ENCODE measurements at regions not wholly inside any gene's neighbourhood (a gene's known extent, or its start where the extent isn't known, plus 50 kb on each side); places are given as distances from the start of the nearest gene placed in this dataset.

GRCh38 chr6:100944644-100945043, 63.5 kb upstream of the ASCC3 start:
- Histone ChIP-seq H3K27me3 (ENCODE audit: low read depth) (no peaks in the 10 kb centered on the region), H3K4me3 (no peak overlapping the region), H3K27ac (no peak overlapping the region), H3K9me3 (no peaks in the 10 kb centered on the region), H3K36me3 (no peaks in the 10 kb centered on the region), H3K4me1 (no peaks in the 10 kb centered on the region)
- no peak for DNase-seq
- TF ChIP-seq, protein P1, sequence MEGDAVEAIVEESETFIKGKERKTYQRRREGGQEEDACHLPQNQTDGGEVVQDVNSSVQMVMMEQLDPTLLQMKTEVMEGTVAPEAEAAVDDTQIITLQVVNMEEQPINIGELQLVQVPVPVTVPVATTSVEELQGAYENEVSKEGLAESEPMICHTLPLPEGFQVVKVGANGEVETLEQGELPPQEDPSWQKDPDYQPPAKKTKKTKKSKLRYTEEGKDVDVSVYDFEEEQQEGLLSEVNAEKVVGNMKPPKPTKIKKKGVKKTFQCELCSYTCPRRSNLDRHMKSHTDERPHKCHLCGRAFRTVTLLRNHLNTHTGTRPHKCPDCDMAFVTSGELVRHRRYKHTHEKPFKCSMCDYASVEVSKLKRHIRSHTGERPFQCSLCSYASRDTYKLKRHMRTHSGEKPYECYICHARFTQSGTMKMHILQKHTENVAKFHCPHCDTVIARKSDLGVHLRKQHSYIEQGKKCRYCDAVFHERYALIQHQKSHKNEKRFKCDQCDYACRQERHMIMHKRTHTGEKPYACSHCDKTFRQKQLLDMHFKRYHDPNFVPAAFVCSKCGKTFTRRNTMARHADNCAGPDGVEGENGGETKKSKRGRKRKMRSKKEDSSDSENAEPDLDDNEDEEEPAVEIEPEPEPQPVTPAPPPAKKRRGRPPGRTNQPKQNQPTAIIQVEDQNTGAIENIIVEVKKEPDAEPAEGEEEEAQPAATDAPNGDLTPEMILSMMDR (IDR thresholded peaks at IDR 0.05): no peak
- no peak for ATAC-seq
- intact Hi-C loops (cut with DNase I): no loop called here

GRCh38 chr6:100946021-100946540, 65.0 kb upstream of the ASCC3 start:
- Histone ChIP-seq H3K27me3 (ENCODE audit: low read depth) (no peaks in the 10 kb centered on the region), H3K4me3 (no peak overlapping the region)
- intact Hi-C loops (cut with DNase I): no loop called here

DNA sequence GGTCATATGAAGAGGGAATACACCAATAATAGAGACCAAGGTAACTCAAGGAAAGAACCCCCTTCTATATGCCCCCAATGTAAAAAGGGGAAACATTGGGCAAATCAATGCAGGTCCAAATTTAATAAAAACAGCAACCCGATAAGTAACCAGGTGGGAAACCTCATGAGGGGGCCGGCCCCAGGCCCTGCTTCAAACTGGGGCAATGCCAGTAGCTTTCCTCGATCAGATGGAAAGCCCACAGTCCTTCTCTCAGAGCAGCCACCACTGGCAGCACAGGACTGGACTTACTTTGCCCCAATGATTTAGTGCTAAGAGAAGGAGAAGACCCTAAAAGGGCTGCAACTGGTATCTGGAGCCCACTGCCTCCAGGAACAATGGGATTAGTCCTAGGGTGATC, 65.6 kb upstream of the ASCC3 start:
- Histone ChIP-seq H3K27me3 (ENCODE audit: low read depth) (no peaks in the 10 kb centered on the region), H3K9me3 (no peaks in the 10 kb centered on the region), H3K4me1 (no peaks in the 10 kb centered on the region), H3K27ac (no peak overlapping the region), H3K36me3 (no peaks in the 10 kb centered on the region), H3K4me3 (no peak overlapping the region)
- DNase-seq: no peak
- no peak for ATAC-seq
- intact Hi-C loops (cut with DNase I): no loop called here
- TF ChIP-seq, protein P1 (IDR thresholded peaks at IDR 0.05): no peak

More at GRCh38 chr6:100946021-100946540, 65.0 kb upstream of the ASCC3 start:
- Histone ChIP-seq H3K27ac (no peak overlapping the region), H3K36me3 (no peaks in the 10 kb centered on the region), H3K9me3 (no peaks in the 10 kb centered on the region), H3K4me1 (no peaks in the 10 kb centered on the region)
- DNase-seq (no peak), ATAC-seq (no peak)
- TF ChIP-seq, protein P1 (IDR thresholded peaks at IDR 0.05): no peak

DNA sequence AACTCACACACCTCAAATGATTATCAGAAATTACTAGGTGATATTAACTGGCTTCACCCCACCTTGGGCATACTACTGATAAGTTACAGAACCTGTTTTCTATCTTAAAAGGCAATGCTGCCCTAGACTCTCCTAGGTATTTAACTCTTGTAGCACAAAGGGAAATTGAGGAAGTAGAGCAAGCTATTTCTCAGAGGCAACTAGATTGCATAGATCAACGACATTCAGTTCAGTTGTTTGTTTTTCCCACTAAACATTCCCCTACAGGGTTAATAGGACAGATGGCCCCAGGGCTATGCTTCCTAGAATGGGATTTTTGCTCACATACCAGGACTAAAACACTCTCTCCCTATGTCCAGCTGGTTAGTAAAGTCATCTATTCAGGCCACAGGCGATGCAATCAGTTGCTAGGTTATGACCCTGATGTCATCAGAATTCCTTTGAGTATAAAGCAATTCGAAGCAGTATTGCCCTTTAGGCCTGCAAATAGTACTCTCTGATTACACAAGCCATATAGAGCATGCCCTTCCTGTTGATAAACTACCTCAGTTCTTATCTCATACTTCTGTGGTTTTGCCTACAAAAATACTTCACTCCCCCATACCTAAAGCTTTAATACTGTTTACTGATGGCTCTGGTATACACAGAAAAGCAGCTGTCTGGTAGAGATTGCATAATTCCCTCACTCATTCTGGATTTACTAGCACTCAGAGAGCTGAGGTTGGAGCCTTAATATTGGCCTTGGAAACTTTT, 67.4 kb upstream of the ASCC3 start:
- Histone ChIP-seq H3K36me3 (no peaks in the 10 kb centered on the region), H3K4me1 (no peaks in the 10 kb centered on the region), H3K27me3 (ENCODE audit: low read depth) (no peaks in the 10 kb centered on the region), H3K4me3 (no peak overlapping the region), H3K27ac (no peak overlapping the region), H3K9me3 (no peaks in the 10 kb centered on the region)
- intact Hi-C loops (cut with DNase I): no loop called here
- ATAC-seq (no peak), DNase-seq (no peak)
- TF ChIP-seq, protein P1 (IDR thresholded peaks at IDR 0.05): no peak

- H3K27me3 ChIP-seq (ENCODE audit: low read depth): no peaks in the 10 kb centered on the region
- H3K36me3 ChIP-seq: no peaks in the 10 kb centered on the region
- intact Hi-C loops (cut with DNase I): no loop called here
These were observed 70.9 kb upstream of the ASCC3 start for GRCh38 chr6:100952006-100952405.

More at GRCh38 chr6:100952006-100952405, 70.9 kb upstream of the ASCC3 start:
- Histone ChIP-seq H3K9me3 (no peaks in the 10 kb centered on the region), H3K4me1 (no peaks in the 10 kb centered on the region), H3K4me3 (no peak overlapping the region), H3K27ac (no peak overlapping the region)
- ATAC-seq (no peak), DNase-seq (no peak)
- TF ChIP-seq, protein P1 (IDR thresholded peaks at IDR 0.05): no peak

All from lower lobe of right lung (tissue), 2 donors.